GM13976 (cell line): ENCODE measurements at regions not wholly inside any gene's neighbourhood (a gene's known extent, or its start where the extent isn't known, plus 50 kb on each side); places are given as distances from the start of the nearest gene placed in this dataset.

Experiments used
- DNase-seq: peaks from one replicate; pipeline ENCODE4 v3.0.0; 2012; ENCODE audit warnings: low spot score
- in situ Hi-C: fragments of 300-500 bp; cut with MboI; formaldehyde crosslinking; loops from one replicate; pipeline ENCODE4 v1.12.0; 2022; ENCODE audit warnings: low sequenced_read_pairs, mixed read lengths, inconsistent platforms; ENCODE audit not compliant: unreplicated experiment
- TF ChIP-seq, protein P1 (sequence below): IDR thresholded peaks from 2 replicates; pipeline ENCODE4 v1.5.1; 2012; ENCODE audit warnings: borderline replicate concordance, mild to moderate bottlenecking; ENCODE audit not compliant: insufficient read depth; ENCODE audit errors: extremely low read depth, missing control alignments, control extremely low read depth

DNA sequence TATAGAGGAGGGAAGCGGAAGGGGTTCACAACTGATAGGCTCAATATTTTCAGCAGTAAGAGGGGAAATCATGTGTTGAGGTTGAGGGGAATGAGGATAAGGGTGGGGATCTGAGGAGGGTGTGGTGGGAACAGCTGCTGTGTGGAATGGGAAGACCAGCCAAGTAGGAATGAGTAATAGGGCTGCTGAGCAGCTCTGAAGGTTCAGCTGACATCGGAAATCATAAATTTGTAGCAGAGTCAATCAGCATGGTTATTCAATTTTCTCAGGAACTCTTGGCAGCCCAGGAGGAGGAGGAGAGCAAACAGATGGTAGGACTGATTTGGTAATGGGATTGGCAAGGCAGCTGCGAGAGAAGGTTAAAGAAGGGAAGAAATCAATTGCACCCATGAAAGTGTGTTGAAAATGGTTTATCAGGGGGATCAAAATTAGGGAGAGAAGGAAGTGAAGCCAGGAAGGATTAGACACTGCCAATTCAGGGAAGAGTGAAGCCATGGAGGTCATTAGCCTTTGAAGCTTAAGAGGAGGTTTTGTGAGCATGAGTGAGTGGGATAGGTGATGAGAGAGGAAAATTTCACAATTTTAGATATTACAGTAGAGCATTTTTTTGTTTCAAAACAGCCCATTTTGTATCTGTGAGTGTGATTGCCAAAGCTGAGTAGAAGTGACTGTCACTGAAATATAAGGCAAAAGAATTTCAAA, 82.6 kb downstream of the PCDH7 start:
- DNase-seq: no peak
- in situ Hi-C loops: no loop called here
- TF ChIP-seq, protein P1, sequence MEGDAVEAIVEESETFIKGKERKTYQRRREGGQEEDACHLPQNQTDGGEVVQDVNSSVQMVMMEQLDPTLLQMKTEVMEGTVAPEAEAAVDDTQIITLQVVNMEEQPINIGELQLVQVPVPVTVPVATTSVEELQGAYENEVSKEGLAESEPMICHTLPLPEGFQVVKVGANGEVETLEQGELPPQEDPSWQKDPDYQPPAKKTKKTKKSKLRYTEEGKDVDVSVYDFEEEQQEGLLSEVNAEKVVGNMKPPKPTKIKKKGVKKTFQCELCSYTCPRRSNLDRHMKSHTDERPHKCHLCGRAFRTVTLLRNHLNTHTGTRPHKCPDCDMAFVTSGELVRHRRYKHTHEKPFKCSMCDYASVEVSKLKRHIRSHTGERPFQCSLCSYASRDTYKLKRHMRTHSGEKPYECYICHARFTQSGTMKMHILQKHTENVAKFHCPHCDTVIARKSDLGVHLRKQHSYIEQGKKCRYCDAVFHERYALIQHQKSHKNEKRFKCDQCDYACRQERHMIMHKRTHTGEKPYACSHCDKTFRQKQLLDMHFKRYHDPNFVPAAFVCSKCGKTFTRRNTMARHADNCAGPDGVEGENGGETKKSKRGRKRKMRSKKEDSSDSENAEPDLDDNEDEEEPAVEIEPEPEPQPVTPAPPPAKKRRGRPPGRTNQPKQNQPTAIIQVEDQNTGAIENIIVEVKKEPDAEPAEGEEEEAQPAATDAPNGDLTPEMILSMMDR: no peak

DNA sequence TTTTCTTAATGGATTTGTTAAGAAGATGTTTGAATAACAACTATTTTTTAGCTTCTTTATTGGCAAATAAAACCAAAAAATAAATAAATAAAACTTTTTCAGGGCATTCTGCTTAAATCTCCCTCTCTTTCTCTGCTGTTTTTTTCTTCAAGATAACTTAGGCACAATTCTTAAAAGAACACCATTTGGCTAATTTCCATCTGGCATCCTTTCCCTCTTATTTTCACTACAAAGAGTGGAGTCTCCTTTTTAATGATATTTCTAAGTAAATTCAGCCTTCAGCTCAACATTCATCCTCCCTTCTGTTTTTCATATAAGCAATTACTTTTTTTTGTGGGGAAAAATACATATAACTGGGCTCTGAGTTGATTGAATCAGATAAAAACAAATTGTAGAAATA, 88.1 kb downstream of the PCDH7 start:
- in situ Hi-C loops: no loop called here
- TF ChIP-seq, protein P1: no peak

DNA sequence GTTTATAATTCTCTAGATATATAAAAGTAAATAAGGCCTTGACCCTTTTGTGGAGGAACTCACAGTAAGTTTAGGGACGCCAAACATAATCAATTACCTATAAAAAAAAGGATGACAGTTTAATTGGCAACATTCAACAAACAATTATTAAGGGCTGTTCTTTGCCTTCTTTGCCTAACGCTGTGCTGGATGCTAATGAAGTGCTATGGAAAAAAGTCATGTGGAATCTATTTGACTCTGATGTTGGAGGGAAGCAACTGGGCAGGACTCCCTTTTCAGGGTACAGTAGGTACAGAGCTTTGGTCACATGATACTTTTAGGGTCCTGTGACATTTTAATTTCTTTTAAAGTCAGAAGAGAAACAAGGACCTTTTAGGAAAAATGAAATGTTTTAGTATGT, 91.1 kb downstream of the PCDH7 start:
- in situ Hi-C loops: no loop called here
- TF ChIP-seq, protein P1: no peak
- DNase-seq: no peak

More for the DNA sequence above, 88.1 kb downstream of the PCDH7 start:
- no peak for DNase-seq

DNA sequence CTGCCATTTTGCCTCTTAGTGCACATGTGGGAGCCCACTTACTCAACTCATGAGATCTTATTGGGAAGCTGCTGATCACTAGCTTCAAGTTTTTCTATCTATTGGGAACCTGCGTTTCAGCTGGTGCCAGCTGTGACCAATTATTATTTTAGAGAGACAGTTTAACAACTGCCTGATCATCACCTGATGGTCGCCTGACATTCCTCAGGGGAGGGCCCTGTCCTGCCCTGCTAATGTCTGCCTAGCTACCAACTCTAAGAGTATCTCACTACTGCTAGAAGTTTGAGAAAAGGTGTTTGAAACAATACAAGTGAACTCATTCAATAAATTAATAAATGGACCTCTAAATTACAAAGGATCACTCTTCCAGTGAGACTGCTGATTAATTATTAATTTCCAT, 95.5 kb downstream of the PCDH7 start:
- TF ChIP-seq, protein P1: no peak
- DNase-seq: no peak
- in situ Hi-C loops: no loop called here

DNA sequence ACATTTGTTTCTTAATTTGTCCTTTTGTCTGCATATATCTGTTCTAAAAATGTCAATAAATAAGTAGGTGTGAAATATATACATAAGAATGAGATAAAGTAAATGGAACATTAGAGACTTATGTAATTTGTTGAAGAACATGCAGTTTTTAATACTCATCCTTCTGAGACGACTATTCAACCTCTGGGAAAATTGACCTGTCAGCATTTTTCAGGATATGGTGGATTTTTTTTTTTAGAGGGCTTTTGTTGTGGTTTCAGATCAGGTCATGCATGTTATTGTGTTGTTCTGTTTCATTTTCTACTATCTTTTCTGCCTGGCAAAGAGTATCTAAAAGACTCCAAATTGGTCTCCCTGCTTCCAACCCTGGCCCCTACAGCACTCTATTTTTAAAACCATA, 97.3 kb downstream of the PCDH7 start:
- TF ChIP-seq, protein P1: no peak
- no peak for DNase-seq
- in situ Hi-C loops: no loop called here

DNA sequence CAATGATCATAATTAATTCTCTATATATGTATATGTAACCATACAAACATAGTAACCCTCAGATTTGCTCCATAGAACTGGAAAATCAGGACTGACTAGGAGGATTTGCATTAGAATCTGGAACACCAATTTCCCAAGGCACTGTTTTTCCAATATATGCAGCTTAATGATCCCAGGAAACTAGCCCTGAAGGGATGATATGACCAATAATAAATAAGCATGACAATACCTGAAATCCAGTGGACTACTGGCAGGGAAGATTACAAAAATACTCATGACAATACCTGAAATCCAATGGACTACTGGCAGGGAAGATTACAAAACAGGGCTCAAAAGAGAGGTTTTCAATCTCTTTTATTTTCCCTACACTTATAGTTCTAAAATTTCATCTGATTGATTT, 98.4 kb downstream of the PCDH7 start:
- DNase-seq: no peak
- TF ChIP-seq, protein P1: no peak
- in situ Hi-C loops: no loop called here
